Activated CD4-positive, alpha-beta T cell treated with anti-CD3 and anti-CD28 coated beads for 48 hours (primary cell): ENCODE measurements at regions not wholly inside any gene's neighbourhood (a gene's known extent, or its start where the extent isn't known, plus 50 kb on each side); places are given as distances from the start of the nearest gene placed in this dataset.

ENCODE experiments used
- DNase-seq: peaks from one replicate; pipeline ENCODE4 v3.0.0-alpha.2; 2020

GRCh38 chr5:54366707-54367106, 56.3 kb upstream of the ARL15 start:
- no peak for DNase-seq

- no peak for DNase-seq
These were observed 53.3 kb upstream of the ARL15 start for GRCh38 chr5:54363669-54364068.

GRCh38 chr5:54362992-54363625, 52.7 kb upstream of the ARL15 start:
- no peak for DNase-seq

DNA sequence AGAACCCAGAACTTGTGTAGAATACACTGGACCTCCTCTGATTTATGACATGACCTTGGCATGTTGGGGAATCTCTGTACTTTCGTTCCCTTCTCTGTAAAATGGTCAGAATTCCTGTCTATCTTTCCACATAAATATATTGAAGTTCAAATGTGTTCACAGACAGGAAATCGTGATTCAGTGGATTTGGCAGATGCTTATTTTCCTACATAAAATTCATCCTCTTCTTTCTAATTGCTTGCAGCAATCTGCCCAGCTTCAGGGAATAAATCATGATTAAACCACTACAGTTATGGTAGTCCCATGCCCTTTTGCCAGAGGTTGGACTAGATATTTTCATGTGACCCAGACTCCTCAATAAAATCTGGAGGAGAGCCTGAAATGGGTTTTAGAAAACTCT, 52.1 kb upstream of the ARL15 start:
- DNase-seq = no peak

DNA sequence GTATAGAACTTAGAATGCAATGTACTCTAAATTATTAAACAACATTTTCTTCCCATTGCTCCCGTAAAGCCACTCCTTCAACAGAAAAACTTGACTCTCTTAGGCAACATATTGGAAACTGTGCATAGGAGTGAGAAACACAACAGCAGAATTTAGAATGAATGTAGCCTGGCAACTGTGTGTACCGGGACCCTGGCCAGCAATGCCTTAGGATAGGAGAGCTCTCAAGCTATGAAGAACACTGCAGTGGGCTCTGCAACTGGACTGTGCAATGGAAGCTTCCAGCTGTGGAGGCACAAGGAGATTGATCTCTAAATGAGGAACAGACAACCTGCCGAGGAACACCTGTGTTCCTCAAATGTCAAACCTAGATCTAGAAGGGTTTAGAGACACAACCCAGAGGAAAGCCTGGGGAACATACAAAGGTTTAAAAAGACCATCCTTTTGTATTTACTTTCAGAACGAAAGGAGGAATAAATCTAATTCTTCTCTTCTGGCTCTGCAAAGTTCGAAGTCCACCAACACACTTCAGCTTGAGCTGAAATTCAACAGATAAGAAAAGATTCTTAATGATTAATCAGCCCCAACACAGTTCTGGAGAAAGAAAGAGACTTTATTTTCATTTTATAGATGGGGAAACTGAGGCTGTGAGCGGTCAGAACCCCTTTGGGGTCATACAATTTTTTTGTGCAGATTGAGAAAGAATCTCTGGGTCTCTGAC, 51.5 kb upstream of the ARL15 start:
- no peak for DNase-seq

GRCh38 chr5:54360925-54361662, 50.7 kb upstream of the ARL15 start:
- no peak for DNase-seq
